ENCODE measurements at regions not wholly inside any gene's neighbourhood (a gene's known extent, or its start where the extent isn't known, plus 50 kb on each side); places are given as distances from the start of the nearest gene placed in this dataset.

DNA sequence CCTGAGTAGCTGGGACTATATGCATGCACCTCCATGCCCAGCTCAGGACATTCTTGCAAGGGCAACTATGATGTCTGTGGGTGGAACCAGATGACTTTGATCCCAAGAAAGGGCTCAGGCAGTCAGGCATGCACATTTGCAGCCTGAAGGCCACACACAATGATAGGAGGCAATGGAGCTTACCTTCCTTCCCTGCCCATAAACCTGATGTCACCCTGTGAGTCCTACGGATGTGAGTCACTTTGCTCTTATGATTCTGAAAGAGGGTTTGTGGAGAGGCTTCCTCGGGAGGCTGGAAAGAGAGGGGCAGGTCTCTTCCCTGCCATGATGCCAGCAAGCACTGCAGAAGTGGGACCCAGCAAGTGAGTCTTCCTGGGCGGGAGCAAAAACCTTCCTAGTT, 202.4 kb downstream of the LY86 start (continued):
- TF ChIP-seq, protein P1, sequence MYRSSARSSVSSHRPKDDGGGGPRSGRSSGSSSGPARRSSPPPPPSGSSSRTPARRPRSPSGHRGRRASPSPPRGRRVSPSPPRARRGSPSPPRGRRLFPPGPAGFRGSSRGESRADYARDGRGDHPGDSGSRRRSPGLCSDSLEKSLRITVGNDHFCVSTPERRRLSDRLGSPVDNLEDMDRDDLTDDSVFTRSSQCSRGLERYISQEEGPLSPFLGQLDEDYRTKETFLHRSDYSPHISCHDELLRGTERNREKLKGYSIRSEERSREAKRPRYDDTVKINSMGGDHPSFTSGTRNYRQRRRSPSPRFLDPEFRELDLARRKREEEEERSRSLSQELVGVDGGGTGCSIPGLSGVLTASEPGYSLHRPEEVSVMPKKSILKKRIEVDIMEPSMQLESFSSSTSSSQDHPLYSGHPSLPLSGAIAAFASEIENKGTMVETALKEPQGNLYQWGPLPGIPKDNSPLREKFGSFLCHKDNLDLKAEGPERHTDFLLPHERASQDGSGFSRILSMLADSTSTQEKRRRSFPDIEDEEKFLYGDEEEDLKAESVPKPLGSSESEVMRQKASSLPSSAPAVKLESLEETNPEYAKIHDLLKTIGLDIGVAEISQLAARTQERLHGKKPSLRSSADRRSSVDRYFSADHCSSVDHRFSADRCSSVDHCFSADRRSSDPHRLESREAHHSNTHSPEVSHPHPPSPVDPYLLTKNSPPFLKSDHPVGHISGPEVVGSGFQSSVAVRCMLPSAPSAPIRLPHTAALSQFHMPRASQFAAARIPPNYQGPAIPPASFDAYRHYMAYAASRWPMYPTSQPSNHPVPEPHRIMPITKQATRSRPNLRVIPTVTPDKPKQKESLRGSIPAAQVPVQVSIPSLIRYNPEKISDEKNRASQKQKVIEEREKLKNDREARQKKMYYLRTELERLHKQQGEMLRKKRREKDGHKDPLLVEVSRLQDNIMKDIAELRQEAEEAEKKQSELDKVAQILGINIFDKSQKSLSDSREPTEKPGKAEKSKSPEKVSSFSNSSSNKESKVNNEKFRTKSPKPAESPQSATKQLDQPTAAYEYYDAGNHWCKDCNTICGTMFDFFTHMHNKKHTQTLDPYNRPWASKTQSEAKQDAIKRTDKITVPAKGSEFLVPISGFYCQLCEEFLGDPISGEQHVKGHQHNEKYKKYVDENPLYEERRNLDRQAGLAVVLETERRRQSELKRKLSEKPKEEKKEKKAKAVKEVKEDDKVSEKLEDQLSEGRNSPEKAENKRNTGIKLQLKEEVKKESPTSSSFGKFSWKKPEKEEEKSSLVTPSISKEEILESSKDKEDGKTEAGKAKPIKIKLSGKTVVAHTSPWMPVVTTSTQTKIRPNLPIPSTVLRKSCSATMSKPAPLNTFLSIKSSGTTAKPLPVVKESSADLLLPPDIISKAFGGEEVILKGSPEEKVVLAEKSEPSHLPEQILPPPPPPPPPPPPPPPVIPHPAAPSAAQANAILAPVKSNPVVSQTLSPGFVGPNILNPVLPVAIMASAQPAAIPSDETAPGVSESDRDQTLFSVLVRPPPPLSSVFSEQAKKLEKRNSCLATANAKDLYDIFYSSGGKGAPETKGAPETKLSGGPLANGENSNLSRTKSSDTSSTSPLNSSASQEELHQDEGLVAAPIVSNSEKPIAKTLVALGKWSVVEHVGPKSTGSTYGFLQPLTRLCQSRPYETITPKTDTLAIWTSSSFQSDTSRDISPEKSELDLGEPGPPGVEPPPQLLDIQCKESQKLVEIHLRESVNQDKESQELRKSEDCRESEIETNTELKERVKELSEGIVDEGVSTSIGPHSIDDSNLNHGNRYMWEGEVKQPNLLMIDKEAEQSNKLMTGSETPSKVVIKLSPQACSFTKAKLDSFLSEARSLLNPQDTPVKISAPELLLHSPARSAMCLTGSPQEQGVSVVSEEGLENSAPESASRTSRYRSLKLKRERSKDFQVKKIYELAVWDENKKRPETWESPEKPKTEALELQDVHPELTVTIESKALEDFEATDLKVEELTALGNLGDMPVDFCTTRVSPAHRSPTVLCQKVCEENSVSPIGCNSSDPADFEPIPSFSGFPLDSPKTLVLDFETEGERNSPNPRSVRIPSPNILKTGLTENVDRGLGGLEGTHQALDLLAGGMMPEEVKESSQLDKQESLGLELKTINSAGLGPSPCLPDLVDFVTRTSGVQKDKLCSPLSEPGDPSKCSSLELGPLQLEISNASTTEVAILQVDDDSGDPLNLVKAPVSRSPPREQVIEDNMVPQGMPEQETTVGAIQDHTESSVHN (IDR thresholded peaks at IDR 0.05; ENCODE audit: borderline replicate concordance in 1 of 2, low read depth in 1 of 2), result no peak
- TF ChIP-seq ZNF175 (CRISPR knock-in tag; IDR thresholded peaks at IDR 0.05; ENCODE audit: low read depth), result peak; percentile 68
- 0 out of 2 replicates have a peak, but pooled peaks have one; percentile 44 for TF ChIP-seq ETV5 (CRISPR knock-in tag; IDR thresholded peaks at IDR 0.05; ENCODE audit: low read depth)
- TF ChIP-seq, protein P2, sequence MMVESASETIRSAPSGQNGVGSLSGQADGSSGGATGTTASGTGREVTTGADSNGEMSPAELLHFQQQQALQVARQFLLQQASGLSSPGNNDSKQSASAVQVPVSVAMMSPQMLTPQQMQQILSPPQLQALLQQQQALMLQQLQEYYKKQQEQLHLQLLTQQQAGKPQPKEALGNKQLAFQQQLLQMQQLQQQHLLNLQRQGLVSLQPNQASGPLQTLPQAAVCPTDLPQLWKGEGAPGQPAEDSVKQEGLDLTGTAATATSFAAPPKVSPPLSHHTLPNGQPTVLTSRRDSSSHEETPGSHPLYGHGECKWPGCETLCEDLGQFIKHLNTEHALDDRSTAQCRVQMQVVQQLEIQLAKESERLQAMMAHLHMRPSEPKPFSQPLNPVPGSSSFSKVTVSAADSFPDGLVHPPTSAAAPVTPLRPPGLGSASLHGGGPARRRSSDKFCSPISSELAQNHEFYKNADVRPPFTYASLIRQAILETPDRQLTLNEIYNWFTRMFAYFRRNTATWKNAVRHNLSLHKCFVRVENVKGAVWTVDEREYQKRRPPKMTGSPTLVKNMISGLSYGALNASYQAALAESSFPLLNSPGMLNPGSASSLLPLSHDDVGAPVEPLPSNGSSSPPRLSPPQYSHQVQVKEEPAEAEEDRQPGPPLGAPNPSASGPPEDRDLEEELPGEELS (CRISPR knock-in tag; IDR thresholded peaks at IDR 0.05; ENCODE audit: borderline replicate concordance), result no peak
- no peak for TF ChIP-seq PHB (CRISPR knock-in tag; IDR thresholded peaks at IDR 0.05)
- no peak for TF ChIP-seq SMC3 (conservative IDR thresholded peaks at IDR 0.05; ENCODE audit: insufficient read depth, low read depth, low read length)
- TF ChIP-seq, protein P3, sequence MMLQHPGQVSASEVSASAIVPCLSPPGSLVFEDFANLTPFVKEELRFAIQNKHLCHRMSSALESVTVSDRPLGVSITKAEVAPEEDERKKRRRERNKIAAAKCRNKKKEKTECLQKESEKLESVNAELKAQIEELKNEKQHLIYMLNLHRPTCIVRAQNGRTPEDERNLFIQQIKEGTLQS (IDR thresholded peaks at IDR 0.05), result peak; percentile 49; the same call in 1 of the 2 replicates
- TF ChIP-seq, protein P3 (CRISPR knock-in tag; conservative IDR thresholded peaks at IDR 0.05), result no peak

All from K562 (cell line).